Activated CD4-positive, alpha-beta T cell treated with anti-CD3 and anti-CD28 coated beads, Interleukin-2, amount 10 ng/mL, durations not matched to agents 7 days and 5 days (primary cell): ENCODE measurements at regions not wholly inside any gene's neighbourhood (a gene's known extent, or its start where the extent isn't known, plus 50 kb on each side); places are given as distances from the start of the nearest gene placed in this dataset.
"Not testable (repeated sequence)": the region's sequence is repeated elsewhere in the genome, so short reads cannot be mapped to it uniquely, and the experiment has no call there.

Source experiments
- CTCF ChIA-PET: fragments of 350-600 bp; sonication (Branson Sonifier 250); formaldehyde crosslinking; loops from one replicate; lab custom pipeline; 2021; ENCODE audit warnings: antibody characterized with exemption; lab: Charles Lee
- POLR2A ChIA-PET: fragments of 350-600 bp; sonication (Branson Sonifier 250); formaldehyde crosslinking; loops from one replicate; lab custom pipeline; 2021; ENCODE audit warnings: antibody characterized with exemption; lab: Charles Lee
- DNase-seq: peaks from one replicate; pipeline ENCODE4 v3.0.0-alpha.2; 2020
- H3K27ac Mint-ChIP-seq: one replicate; pipeline ENCODE4 v1.8.0; 2021; ENCODE audit warnings: mild to moderate bottlenecking, moderate library complexity, mixed read lengths
- H3K27me3 Mint-ChIP-seq: one replicate; pipeline ENCODE4 v1.8.0; 2021; ENCODE audit warnings: mixed read lengths
- H3K36me3 Mint-ChIP-seq: one replicate; pipeline ENCODE4 v1.8.0; 2021; ENCODE audit warnings: low read depth, mixed read lengths
- H3K4me1 Mint-ChIP-seq: one replicate; pipeline ENCODE4 v1.8.0; 2021; ENCODE audit warnings: mixed read lengths
- H3K4me3 Mint-ChIP-seq: one replicate; pipeline ENCODE4 v1.8.0; 2021; ENCODE audit warnings: mild to moderate bottlenecking, moderate library complexity, mixed read lengths
- H3K9me3 Mint-ChIP-seq: one replicate; pipeline ENCODE4 v1.8.0; 2021; ENCODE audit warnings: mixed read lengths

- H3K36me3 Mint-ChIP-seq, POLR2A ChIA-PET, H3K4me3 Mint-ChIP-seq, H3K27ac Mint-ChIP-seq, H3K4me1 Mint-ChIP-seq, CTCF ChIA-PET, DNase-seq, H3K27me3 Mint-ChIP-seq: not testable (repeated sequence)
- peaks cover 11% of the 10 kb centered on the region for H3K9me3 Mint-ChIP-seq
Observed at GRCh38 chr5:162621726-162622263, 554.2 kb downstream of the GABRG2 start.

GRCh38 chr5:162624110-162624509 lies 556.5 kb downstream of the GABRG2 start:
- Mint-ChIP-seq H3K4me3 (no peak overlapping the region), H3K36me3 (no peaks in the 10 kb centered on the region), H3K27me3 (no peaks in the 10 kb centered on the region), H3K4me1 (no peaks in the 10 kb centered on the region), H3K27ac (no peak overlapping the region), H3K9me3 (peaks cover 13% of the 10 kb centered on the region)
- POLR2A ChIA-PET: no interaction called here
- CTCF ChIA-PET: no interaction called here
- DNase-seq: no peak

GRCh38 chr5:162637481-162637880 lies 569.9 kb downstream of the GABRG2 start:
- Mint-ChIP-seq H3K9me3 (peaks cover 15% of the 10 kb centered on the region), H3K4me1 (no peaks in the 10 kb centered on the region), H3K27ac (no peak overlapping the region), H3K4me3 (no peak overlapping the region), H3K27me3 (no peaks in the 10 kb centered on the region), H3K36me3 (no peaks in the 10 kb centered on the region)
- no peak for DNase-seq
- CTCF ChIA-PET: no interaction called here
- POLR2A ChIA-PET: no interaction called here

- Mint-ChIP-seq H3K4me1 (no peaks in the 10 kb centered on the region), H3K27me3 (no peaks in the 10 kb centered on the region), H3K36me3 (no peaks in the 10 kb centered on the region), H3K4me3 (no peak overlapping the region), H3K27ac (no peak overlapping the region), H3K9me3 (peaks cover 10% of the 10 kb centered on the region)
- CTCF ChIA-PET: no interaction called here
- DNase-seq: no peak
- POLR2A ChIA-PET: no interaction called here
Observed at GRCh38 chr5:162638849-162639248, 571.3 kb downstream of the GABRG2 start.

GRCh38 chr5:162641142-162641813 lies 573.7 kb downstream of the GABRG2 start:
- Mint-ChIP-seq H3K4me1 (no peaks in the 10 kb centered on the region), H3K4me3 (no peak overlapping the region), H3K9me3 (peaks cover 6% of the 10 kb centered on the region), H3K27ac (no peak overlapping the region), H3K27me3 (no peaks in the 10 kb centered on the region), H3K36me3 (no peaks in the 10 kb centered on the region)
- ChIA-PET CTCF (no interaction called here), POLR2A (no interaction called here)
- no peak for DNase-seq

- POLR2A ChIA-PET: no interaction called here
- H3K4me3 Mint-ChIP-seq: no peak overlapping the region
- H3K27me3 Mint-ChIP-seq: no peaks in the 10 kb centered on the region
- peaks cover 7% of the 10 kb centered on the region for H3K9me3 Mint-ChIP-seq
- H3K4me1 Mint-ChIP-seq: no peaks in the 10 kb centered on the region
- CTCF ChIA-PET: interaction anchor here (0.7 kb wide), 1 partner anchor 360 kb away, joined by 3 read pairs; no protein-coding TSS in a partner anchor
- no peak overlapping the region for H3K27ac Mint-ChIP-seq
- no peak for DNase-seq
- no peaks in the 10 kb centered on the region for H3K36me3 Mint-ChIP-seq
Observed at GRCh38 chr5:162654661-162655405, 587.3 kb downstream of the GABRG2 start.

- H3K27ac Mint-ChIP-seq: no peak overlapping the region
- no peaks in the 10 kb centered on the region for H3K36me3 Mint-ChIP-seq
- no peak for DNase-seq
- ChIA-PET POLR2A (no interaction called here), CTCF (no interaction called here)
- no peaks in the 10 kb centered on the region for H3K27me3 Mint-ChIP-seq
- H3K4me3 Mint-ChIP-seq: no peak overlapping the region
- peaks cover 7% of the 10 kb centered on the region for H3K9me3 Mint-ChIP-seq
- H3K4me1 Mint-ChIP-seq: no peaks in the 10 kb centered on the region
Observed at GRCh38 chr5:162657076-162657475, 589.5 kb downstream of the GABRG2 start.

GRCh38 chr5:162664846-162665245 lies 597.3 kb downstream of the GABRG2 start:
- H3K4me3 Mint-ChIP-seq: no peak overlapping the region
- CTCF ChIA-PET: no interaction called here
- no peak for DNase-seq
- no peaks in the 10 kb centered on the region for H3K4me1 Mint-ChIP-seq
- POLR2A ChIA-PET: no interaction called here
- no peaks in the 10 kb centered on the region for H3K27me3 Mint-ChIP-seq
- peaks cover 4% of the 10 kb centered on the region for H3K9me3 Mint-ChIP-seq
- no peaks in the 10 kb centered on the region for H3K36me3 Mint-ChIP-seq
- no peak overlapping the region for H3K27ac Mint-ChIP-seq

- Mint-ChIP-seq H3K4me1 (no peaks in the 10 kb centered on the region), H3K4me3 (no peak overlapping the region), H3K9me3 (peaks cover 6% of the 10 kb centered on the region), H3K36me3 (no peaks in the 10 kb centered on the region), H3K27me3 (no peaks in the 10 kb centered on the region), H3K27ac (no peak overlapping the region)
- POLR2A ChIA-PET: no interaction called here
- CTCF ChIA-PET: no interaction called here
- DNase-seq: no peak
Observed at GRCh38 chr5:162668926-162669325, 601.4 kb downstream of the GABRG2 start.

GRCh38 chr5:162672061-162672460 lies 604.5 kb downstream of the GABRG2 start:
- ChIA-PET POLR2A (no interaction called here), CTCF (no interaction called here)
- Mint-ChIP-seq H3K36me3 (no peaks in the 10 kb centered on the region), H3K4me1 (no peaks in the 10 kb centered on the region), H3K27me3 (no peaks in the 10 kb centered on the region), H3K9me3 (peaks cover 8% of the 10 kb centered on the region), H3K4me3 (no peak overlapping the region), H3K27ac (no peak overlapping the region)
- DNase-seq: no peak

- no peak overlapping the region for H3K4me3 Mint-ChIP-seq
- H3K4me1 Mint-ChIP-seq: no peaks in the 10 kb centered on the region
- no peaks in the 10 kb centered on the region for H3K27me3 Mint-ChIP-seq
- no peak overlapping the region for H3K27ac Mint-ChIP-seq
- no peaks in the 10 kb centered on the region for H3K36me3 Mint-ChIP-seq
- POLR2A ChIA-PET: no interaction called here
- peaks cover 2% of the 10 kb centered on the region for H3K9me3 Mint-ChIP-seq
- no peak for DNase-seq
- CTCF ChIA-PET: no interaction called here
Observed at GRCh38 chr5:162683284-162683683, 615.7 kb downstream of the GABRG2 start.

GRCh38 chr5:162684145-162684544 lies 616.6 kb downstream of the GABRG2 start:
- no peak for DNase-seq
- POLR2A ChIA-PET: no interaction called here
- Mint-ChIP-seq H3K4me1 (no peaks in the 10 kb centered on the region), H3K27ac (no peak overlapping the region), H3K4me3 (no peak overlapping the region), H3K9me3 (peaks cover 2% of the 10 kb centered on the region), H3K36me3 (no peaks in the 10 kb centered on the region), H3K27me3 (no peaks in the 10 kb centered on the region)
- CTCF ChIA-PET: no interaction called here

- Mint-ChIP-seq H3K36me3 (no peaks in the 10 kb centered on the region), H3K27me3 (no peaks in the 10 kb centered on the region), H3K9me3 (peaks cover 2% of the 10 kb centered on the region), H3K4me3 (no peak overlapping the region), H3K27ac (no peak overlapping the region), H3K4me1 (no peaks in the 10 kb centered on the region)
- no peak for DNase-seq
- POLR2A ChIA-PET: no interaction called here
- CTCF ChIA-PET: no interaction called here
Observed at GRCh38 chr5:162685302-162685701, 617.7 kb downstream of the GABRG2 start.
